C4-2B (cell line): ENCODE measurements at regions not wholly inside any gene's neighbourhood (a gene's known extent, or its start where the extent isn't known, plus 50 kb on each side); places are given as distances from the start of the nearest gene placed in this dataset.

ENCODE experiments used
- CTCF ChIP-seq: fragments of 450-650 bp; conservative IDR thresholded peaks from 2 replicates; pipeline ENCODE4 v1.5.1; 2017; ENCODE audit warnings: mild to moderate bottlenecking
- ZFX ChIP-seq: fragments of 450-650 bp; IDR thresholded peaks from 2 replicates; pipeline ENCODE4 v1.6.1; 2017

DNA sequence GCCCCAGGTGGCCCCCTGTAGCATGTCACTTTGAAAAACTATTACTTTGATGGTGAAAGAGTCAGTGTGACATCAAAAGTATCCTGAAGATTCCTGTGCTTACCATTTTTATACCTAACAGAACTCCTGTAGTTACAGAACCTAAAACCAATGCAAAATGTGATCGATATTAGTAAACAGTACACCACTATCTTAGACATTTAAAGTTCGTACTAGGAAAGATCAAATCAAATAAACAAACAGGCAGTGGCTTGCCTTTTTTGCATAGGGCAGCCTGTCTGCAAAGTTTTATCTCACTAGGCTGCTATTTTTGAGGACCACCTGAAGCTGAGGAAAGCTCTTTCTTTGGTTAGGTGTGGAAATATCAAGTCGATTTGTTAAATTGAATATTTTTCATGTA, 944.0 kb upstream of the CITED2 start:
- TF ChIP-seq CTCF: no peak
- no peak for TF ChIP-seq ZFX
